Effector memory CD4-positive, alpha-beta T cell (primary cell): ENCODE measurements at regions not wholly inside any gene's neighbourhood (a gene's known extent, or its start where the extent isn't known, plus 50 kb on each side); places are given as distances from the start of the nearest gene placed in this dataset.
"Not testable (repeated sequence)": the region's sequence is repeated elsewhere in the genome, so short reads cannot be mapped to it uniquely, and the experiment has no call there.

Source experiments
- DNase-seq, 3 donors: peaks; one replicate each; pipeline ENCODE4 v3.0.0-alpha.2; 2020
- H3K27ac ChIP-seq: 2 replicates; pipeline ENCODE4 v1.7.0; 2013; ENCODE audit warnings: mild to moderate bottlenecking, low read length, moderate library complexity; ENCODE audit not compliant: insufficient read depth, poor library complexity, severe bottlenecking
- H3K27me3 ChIP-seq: replicated peaks from 2 replicates; pipeline ENCODE4 v1.7.0; 2013; ENCODE audit warnings: mild to moderate bottlenecking, low read length; ENCODE audit not compliant: insufficient read depth, control insufficient read depth, poor library complexity, severe bottlenecking
- H3K36me3 ChIP-seq: 2 replicates; pipeline ENCODE4 v1.7.0; 2013; ENCODE audit warnings: mild to moderate bottlenecking, low read length, moderate library complexity; ENCODE audit not compliant: control insufficient read depth, insufficient read depth
- H3K4me1 ChIP-seq: 2 replicates; pipeline ENCODE4 v1.7.0; 2013; ENCODE audit warnings: low read length, mild to moderate bottlenecking; ENCODE audit not compliant: control insufficient read depth, insufficient read depth, poor library complexity, severe bottlenecking
- H3K4me3 ChIP-seq: 2 replicates; pipeline ENCODE4 v1.7.0; 2013; ENCODE audit warnings: low read length, low read depth, mild to moderate bottlenecking; ENCODE audit not compliant: insufficient read depth, poor library complexity, severe bottlenecking
- H3K9me3 ChIP-seq: 2 replicates; pipeline ENCODE4 v1.7.0; 2013; ENCODE audit warnings: mild to moderate bottlenecking, low read length, moderate library complexity; ENCODE audit not compliant: control insufficient read depth

- H3K27me3 ChIP-seq, H3K9me3 ChIP-seq, H3K27ac ChIP-seq, H3K36me3 ChIP-seq, DNase-seq, H3K4me1 ChIP-seq, H3K4me3 ChIP-seq: not testable (repeated sequence)
Measured at GRCh38 chr5:21473981-21474380, 1379.2 kb downstream of the CDH12 start.

DNA sequence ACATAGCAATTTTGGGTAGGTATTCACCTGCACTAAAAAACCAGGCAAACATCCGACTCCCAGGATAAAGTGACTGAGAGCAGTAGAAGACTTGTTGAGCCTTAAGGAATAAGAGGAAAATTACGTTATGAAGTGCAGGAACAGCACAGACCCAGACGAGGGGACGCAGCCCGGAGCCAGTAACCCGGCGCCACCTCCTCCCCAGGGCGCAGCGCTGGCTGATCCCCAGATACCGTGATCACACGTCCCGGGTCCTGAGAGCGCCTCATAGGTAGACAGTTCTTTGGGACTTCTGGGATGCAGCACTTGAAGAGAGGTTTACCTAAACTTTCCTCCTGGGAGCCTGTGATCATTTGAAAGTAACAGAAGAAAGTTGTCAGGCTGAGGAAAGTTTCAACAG is 1379.7 kb downstream of the CDH12 start:
- not testable (repeated sequence) for H3K4me1 ChIP-seq, H3K4me3 ChIP-seq, H3K27ac ChIP-seq, H3K27me3 ChIP-seq, DNase-seq, H3K9me3 ChIP-seq, H3K36me3 ChIP-seq

DNA sequence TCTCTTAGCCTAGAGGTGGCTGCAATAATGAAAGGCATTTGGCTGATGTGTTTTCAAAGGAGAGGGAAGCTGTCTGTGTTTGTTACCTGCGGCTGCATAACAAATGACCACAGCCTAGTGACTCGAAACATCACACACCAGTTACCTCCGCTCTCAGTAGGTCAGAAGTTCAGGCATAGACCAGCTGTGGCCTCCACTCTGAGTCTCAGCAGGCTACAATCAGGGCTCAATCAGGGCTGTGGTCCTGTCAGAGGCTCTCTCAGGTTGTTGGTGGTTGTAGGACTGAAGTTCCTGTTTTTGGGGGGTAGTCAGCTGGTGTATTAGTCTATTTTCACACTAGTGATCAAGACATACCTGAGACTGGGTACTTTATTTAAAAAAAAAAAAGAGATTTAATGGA is 1381.5 kb downstream of the CDH12 start:
- H3K9me3 ChIP-seq = not testable (repeated sequence)

GRCh38 chr5:21469523-21470101 is 1383.5 kb downstream of the CDH12 start:
- not testable (repeated sequence) for H3K9me3 ChIP-seq, H3K4me3 ChIP-seq, H3K4me1 ChIP-seq, DNase-seq, H3K27ac ChIP-seq, H3K36me3 ChIP-seq, H3K27me3 ChIP-seq

More for the DNA sequence above, 1381.5 kb downstream of the CDH12 start:
- not testable (repeated sequence) for H3K27me3 ChIP-seq, H3K36me3 ChIP-seq, H3K4me1 ChIP-seq, H3K27ac ChIP-seq, H3K4me3 ChIP-seq, DNase-seq

DNA sequence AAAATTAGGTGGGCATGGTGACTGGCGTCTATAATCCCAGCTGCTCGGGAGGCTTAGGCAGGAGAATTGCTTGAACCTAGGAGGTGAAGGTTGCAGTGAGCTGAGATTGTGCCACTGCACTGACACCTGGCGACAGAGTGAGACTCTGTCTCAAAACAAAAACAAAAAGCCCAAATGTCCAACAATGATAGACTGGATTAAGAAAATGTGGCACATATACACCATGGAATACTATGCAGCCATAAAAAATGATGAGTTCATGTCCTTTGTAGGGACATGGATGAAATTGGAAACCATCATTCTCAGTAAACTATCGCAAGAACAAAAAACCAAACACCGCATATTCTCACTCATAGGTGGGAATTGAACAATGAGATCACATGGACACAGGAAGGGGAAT is 1385.6 kb downstream of the CDH12 start:
- not testable (repeated sequence) for H3K27ac ChIP-seq, H3K36me3 ChIP-seq, H3K9me3 ChIP-seq, H3K4me1 ChIP-seq, H3K27me3 ChIP-seq, DNase-seq, H3K4me3 ChIP-seq

DNA sequence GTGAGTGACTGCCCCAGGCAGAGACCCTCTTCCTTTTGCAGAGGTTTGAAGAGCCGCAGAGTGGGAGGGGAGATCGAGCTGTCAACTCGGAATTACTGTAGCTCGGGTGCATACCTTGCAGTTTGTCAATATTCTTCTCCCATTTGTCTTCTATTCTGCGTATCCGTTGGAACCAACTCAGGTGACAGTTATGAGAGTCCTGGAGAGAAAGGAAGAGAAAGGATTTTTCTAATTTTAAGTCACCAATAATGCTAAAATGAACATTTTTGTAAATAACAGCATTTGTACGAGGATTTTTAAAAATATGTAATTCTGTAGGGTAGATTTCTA is 1393.4 kb downstream of the CDH12 start:
- DNase-seq, H3K36me3 ChIP-seq, H3K4me1 ChIP-seq, H3K9me3 ChIP-seq, H3K27me3 ChIP-seq: not testable (repeated sequence)
- Histone ChIP-seq H3K4me3 (peak overlapping the region; percentile 61), H3K27ac (peak overlapping the region; percentile 37)

- Histone ChIP-seq H3K27me3 (no peaks in the 10 kb centered on the region), H3K4me3 (no peak overlapping the region), H3K27ac (no peak overlapping the region), H3K4me1 (no peaks in the 10 kb centered on the region), H3K9me3 (no peaks in the 10 kb centered on the region), H3K36me3 (no peaks in the 10 kb centered on the region)
- no peak for DNase-seq
Measured at GRCh38 chr5:21452449-21452848, 1400.7 kb downstream of the CDH12 start.

DNA sequence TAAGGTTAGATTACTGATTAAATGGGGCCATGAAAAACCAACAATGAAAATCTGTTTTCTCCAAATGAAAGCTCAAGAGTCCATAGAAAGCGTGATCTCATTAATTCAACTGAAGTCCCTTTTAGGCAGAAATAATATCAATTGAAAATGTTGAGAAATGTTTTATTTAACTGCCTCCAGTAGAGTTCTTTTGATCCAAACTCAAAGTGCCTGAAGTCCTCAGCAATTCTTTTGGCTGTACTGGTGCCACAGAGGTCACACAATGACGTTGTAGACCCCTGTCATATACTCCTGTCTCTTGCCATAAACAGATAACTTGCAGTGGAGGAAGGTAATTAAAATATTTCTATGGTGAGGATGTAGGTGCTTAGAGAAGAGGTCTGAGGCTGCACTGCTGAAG is 1420.5 kb downstream of the CDH12 start:
- Histone ChIP-seq H3K27ac (no peak overlapping the region), H3K9me3 (no peaks in the 10 kb centered on the region), H3K4me3 (no peak overlapping the region), H3K27me3 (no peaks in the 10 kb centered on the region), H3K36me3 (no peaks in the 10 kb centered on the region), H3K4me1 (no peaks in the 10 kb centered on the region)
- DNase-seq = no peak

- H3K4me1 ChIP-seq = no peaks in the 10 kb centered on the region
- no peak for DNase-seq
- H3K4me3 ChIP-seq = no peak overlapping the region
- no peaks in the 10 kb centered on the region for H3K9me3 ChIP-seq
- no peak overlapping the region for H3K27ac ChIP-seq
- H3K27me3 ChIP-seq = no peaks in the 10 kb centered on the region
- H3K36me3 ChIP-seq = no peaks in the 10 kb centered on the region
Measured at GRCh38 chr5:21424907-21425306, 1428.2 kb downstream of the CDH12 start.

- Histone ChIP-seq H3K4me1 (no peaks in the 10 kb centered on the region), H3K27me3 (no peaks in the 10 kb centered on the region), H3K4me3 (no peak overlapping the region), H3K36me3 (no peaks in the 10 kb centered on the region), H3K27ac (no peak overlapping the region), H3K9me3 (no peaks in the 10 kb centered on the region)
- no peak for DNase-seq
Measured at GRCh38 chr5:21419383-21419782, 1431.4 kb upstream of the CDH18 start.

DNA sequence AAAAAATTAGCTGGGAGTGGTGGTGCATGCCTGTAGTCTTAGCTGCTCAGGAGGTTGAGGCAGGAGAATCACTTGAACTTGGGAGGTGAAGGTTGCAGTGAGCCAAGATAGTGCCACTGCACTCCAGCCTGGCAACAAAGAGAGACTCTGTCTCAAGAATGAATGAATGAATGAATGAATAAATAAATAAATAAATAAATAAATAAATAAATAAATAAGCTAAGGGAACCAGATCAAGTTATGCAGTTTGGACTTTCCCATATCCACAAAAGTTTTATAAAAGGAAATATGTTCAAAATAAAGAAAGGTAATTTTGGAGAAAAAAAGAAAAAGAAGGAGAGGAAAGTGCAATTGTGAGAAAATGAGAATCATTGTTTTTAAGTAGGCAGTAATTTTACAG is 1414.1 kb upstream of the CDH18 start:
- not testable (repeated sequence) for DNase-seq, H3K27me3 ChIP-seq, H3K36me3 ChIP-seq, H3K4me1 ChIP-seq, H3K27ac ChIP-seq, H3K9me3 ChIP-seq, H3K4me3 ChIP-seq
